HG03571 (cell line): ENCODE measurements at regions not wholly inside any gene's neighbourhood (a gene's known extent, or its start where the extent isn't known, plus 50 kb on each side); places are given as distances from the start of the nearest gene placed in this dataset.

ENCODE experiments used
- ATAC-seq: cut with Tn5 transposase; IDR thresholded peaks from one replicate; pipeline ENCODE4 v1.9.1; 2021; ENCODE audit not compliant: unreplicated experiment

GRCh38 chr5:52497133-52497693, 290.5 kb upstream of the ITGA1 start:
- ATAC-seq: no peak

GRCh38 chr5:52498607-52499006, 289.1 kb upstream of the ITGA1 start:
- ATAC-seq: no peak

GRCh38 chr5:52502460-52502999, 285.2 kb upstream of the ITGA1 start:
- ATAC-seq: no peak

- ATAC-seq: no peak
Observed at GRCh38 chr5:52504584-52505240, 283.0 kb upstream of the ITGA1 start.

GRCh38 chr5:52517667-52518066, 270.0 kb upstream of the ITGA1 start:
- ATAC-seq: no peak

GRCh38 chr5:52520171-52520570, 267.5 kb upstream of the ITGA1 start:
- no peak for ATAC-seq

- ATAC-seq: no peak
Observed at GRCh38 chr5:52521236-52521635, 266.5 kb upstream of the ITGA1 start.

- no peak for ATAC-seq
Observed at GRCh38 chr5:52523701-52524100, 264.0 kb upstream of the ITGA1 start.

GRCh38 chr5:52531105-52531504, 256.6 kb upstream of the ITGA1 start:
- no peak for ATAC-seq

GRCh38 chr5:52543594-52543993, 244.1 kb upstream of the ITGA1 start:
- no peak for ATAC-seq

- ATAC-seq: no peak
Observed at GRCh38 chr5:52544738-52545137, 243.0 kb upstream of the ITGA1 start.

GRCh38 chr5:52554293-52554692, 233.4 kb upstream of the ITGA1 start:
- no peak for ATAC-seq

GRCh38 chr5:52560366-52560765, 227.3 kb upstream of the ITGA1 start:
- ATAC-seq: no peak

GRCh38 chr5:52562473-52562872, 225.2 kb upstream of the ITGA1 start:
- ATAC-seq: no peak

GRCh38 chr5:52564587-52564986, 223.1 kb upstream of the ITGA1 start:
- ATAC-seq: no peak

GRCh38 chr5:52577546-52577945, 210.2 kb upstream of the ITGA1 start:
- no peak for ATAC-seq

- ATAC-seq: no peak
Observed at GRCh38 chr5:52579391-52579790, 208.3 kb upstream of the ITGA1 start.

- no peak for ATAC-seq
Observed at GRCh38 chr5:52580921-52581320, 206.8 kb upstream of the ITGA1 start.

GRCh38 chr5:52582313-52582712, 205.4 kb upstream of the ITGA1 start:
- ATAC-seq: no peak

- no peak for ATAC-seq
Observed at GRCh38 chr5:52587131-52587530, 200.6 kb upstream of the ITGA1 start.

GRCh38 chr5:52597625-52598024, 190.1 kb upstream of the ITGA1 start:
- ATAC-seq: no peak

- no peak for ATAC-seq
Observed at GRCh38 chr5:52598968-52599367, 188.7 kb upstream of the ITGA1 start.
